ENCODE measurements at regions not wholly inside any gene's neighbourhood (a gene's known extent, or its start where the extent isn't known, plus 50 kb on each side); places are given as distances from the start of the nearest gene placed in this dataset.

DNA sequence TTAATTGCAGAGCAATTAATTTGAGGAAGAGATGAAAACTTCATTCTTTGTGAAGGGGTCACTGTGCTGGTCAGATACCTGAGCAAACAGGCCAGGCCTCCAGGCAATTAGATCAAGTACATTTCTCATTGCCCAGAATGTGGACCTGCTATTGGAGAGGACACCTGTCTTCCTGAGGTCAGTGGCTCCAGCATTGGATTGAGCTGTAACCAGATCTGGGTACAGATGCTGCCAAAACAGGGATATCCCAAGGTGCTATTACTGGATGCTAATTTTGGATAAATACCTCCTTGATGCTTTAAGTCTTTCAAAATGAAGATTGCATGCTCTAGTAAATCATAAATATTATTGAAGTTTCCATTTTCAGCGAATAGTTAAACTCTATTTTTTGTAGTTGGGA is 131.5 kb downstream of the FAM161A start:
- DNase-seq (ENCODE audit: low read depth) = no peak

DNA sequence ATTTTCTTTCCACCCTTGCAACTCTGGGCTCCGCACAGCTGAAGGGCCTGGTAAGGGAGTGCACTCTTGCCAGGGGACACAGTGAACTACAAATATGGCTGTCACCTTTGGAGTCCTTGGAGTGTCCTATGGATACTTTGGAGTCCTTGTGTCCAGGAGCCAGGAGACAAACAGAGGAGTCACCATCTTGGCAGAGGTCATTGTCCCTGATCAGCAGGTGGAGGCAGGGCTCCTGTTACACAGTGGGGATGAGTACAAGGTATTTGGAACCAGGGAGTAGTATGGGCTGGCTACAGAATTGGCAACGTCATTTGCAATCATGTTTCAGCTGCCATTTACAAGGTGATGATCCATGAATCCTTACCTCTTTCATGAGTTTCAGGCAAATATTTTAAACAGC is 132.5 kb downstream of the FAM161A start:
- no peak for DNase-seq (ENCODE audit: low read depth)

DNA sequence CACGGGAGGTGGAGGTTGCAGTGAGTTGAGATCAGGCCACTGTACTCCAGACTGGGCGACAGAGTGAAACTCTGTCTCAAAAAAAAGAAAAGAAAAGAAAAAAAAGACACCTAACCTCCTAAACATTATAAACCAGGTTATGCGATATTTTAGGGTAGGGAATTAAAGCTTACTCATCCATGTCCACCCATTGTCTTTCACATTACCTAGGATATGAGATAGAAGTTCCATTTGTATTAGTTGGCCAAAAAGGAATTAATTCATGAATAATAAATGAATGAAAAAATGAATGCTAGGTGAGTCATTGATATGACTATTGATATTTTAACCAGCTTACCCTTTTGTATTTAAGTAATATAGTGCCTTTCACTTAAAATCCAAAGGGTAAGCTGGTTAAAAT is 132.9 kb downstream of the FAM161A start:
- DNase-seq (ENCODE audit: low read depth) = no peak

DNA sequence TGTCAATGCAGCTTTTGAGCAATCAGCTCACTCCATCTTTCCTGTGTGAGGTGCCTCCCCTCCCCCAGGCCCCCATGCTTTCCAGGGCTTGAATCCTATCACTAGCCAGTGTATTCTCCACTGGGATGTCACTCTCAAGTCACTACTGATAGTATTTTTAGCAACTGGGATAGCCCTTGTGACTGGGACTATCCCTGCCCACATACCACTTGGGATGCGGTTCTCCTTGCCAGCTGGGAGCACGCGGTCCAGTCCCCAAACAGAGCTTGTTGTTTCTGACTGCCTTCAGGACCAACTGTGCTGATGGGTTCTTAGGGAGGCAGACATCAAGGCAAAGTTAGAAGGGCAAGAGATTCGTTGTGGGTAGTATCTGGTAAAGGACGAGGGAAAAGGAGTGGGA is 134.9 kb downstream of the FAM161A start:
- DNase-seq (ENCODE audit: low read depth) = no peak

DNA sequence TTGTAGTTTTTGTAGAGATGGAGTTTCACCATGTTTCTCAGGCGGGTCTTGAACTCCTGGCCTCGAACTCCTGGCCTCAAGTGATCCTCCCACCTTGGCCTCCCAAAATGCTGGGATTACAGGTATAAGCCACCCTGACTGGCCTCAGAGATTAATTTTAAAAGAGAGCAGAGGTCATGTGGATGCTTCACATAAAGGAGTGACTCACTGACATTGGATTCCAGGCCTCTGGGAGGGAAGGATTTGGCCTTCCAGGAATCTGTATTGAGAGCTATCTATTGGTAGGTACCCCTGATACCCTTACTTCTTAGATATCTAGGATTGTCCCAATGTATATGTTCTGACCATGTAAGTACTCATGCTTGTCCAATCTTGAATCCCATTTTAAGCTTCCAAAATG is 138.4 kb downstream of the FAM161A start:
- no peak for DNase-seq (ENCODE audit: low read depth)

DNA sequence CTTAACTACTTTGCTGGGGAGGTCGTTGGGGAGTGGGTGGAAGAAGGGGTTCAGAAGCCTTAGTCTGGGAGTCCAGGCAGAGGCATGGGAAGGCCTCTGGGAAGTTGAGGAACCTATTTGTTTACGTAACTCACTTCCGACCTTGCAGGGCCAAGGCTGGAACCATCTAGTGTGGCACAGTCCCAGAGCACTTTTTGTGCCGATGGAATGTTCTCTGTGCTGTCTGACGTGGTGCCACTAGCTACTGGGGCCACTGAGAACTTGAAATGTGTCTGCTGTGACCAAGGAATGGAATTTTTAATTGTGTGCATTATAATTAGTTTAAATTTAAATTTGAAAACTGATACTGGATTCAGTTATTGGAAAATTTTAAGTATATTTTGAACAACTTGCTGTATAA is 139.7 kb downstream of the FAM161A start:
- no peak for DNase-seq (ENCODE audit: low read depth)

DNA sequence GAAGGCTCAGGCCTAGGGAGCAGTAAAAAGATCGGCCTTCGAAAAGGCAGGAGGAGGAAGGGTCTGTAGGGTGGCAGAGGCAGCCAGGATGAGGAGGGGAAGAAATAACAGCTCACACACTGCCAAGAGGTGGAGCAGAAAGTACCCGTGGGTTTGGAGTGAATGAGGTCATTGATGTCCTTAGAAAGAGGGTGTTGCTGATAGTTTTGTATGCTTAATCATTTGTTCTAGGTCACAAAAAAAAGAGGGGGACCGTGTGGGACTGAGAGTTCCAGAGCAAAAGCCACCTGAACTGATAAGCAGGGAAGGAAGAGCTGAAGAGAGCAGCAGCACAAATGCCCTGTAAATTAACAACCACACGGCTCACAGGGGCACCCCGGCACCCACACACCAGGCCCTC is 140.4 kb downstream of the FAM161A start:
- no peak for DNase-seq (ENCODE audit: low read depth)

DNA sequence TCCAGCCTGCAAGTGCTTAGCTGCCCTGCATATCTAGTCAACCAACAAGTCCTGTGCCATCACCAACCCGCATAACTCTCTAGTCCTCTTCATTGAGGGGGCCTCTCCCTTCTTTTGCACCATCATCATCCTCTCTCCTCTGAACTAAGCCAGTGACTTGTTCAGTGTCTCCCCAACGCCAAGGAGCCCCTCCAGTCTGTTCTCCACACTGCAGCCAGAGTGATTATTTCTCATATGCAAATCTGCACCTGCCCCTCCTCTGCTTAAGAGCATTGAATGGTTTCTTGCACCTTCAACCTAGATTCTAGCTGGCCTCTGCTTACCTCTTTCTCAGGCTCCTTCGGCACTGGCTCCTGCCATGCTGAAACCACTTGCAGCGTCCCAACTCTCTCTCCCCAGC is 141.8 kb downstream of the FAM161A start:
- DNase-seq (ENCODE audit: low read depth) = no peak

DNA sequence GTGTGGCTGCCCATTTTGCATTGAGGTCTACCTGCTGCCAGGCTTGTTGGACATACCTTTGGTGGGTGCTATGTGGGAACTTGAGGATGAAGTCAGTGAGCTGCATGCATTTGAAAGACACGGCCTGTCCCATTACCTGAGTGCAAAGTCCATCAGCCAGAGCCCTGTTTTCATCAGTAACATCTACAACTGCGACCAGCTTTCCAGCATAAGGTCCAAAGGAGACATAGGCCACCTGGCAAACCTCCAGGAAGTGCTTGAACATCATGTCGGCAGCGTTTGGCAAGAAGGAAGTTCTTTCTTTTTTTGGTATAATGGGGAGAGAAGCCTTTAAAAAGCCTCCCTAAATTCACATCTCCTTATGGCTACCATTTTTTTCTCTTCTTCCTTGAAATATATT is 143.1 kb downstream of the FAM161A start:
- no peak for DNase-seq (ENCODE audit: low read depth)

DNA sequence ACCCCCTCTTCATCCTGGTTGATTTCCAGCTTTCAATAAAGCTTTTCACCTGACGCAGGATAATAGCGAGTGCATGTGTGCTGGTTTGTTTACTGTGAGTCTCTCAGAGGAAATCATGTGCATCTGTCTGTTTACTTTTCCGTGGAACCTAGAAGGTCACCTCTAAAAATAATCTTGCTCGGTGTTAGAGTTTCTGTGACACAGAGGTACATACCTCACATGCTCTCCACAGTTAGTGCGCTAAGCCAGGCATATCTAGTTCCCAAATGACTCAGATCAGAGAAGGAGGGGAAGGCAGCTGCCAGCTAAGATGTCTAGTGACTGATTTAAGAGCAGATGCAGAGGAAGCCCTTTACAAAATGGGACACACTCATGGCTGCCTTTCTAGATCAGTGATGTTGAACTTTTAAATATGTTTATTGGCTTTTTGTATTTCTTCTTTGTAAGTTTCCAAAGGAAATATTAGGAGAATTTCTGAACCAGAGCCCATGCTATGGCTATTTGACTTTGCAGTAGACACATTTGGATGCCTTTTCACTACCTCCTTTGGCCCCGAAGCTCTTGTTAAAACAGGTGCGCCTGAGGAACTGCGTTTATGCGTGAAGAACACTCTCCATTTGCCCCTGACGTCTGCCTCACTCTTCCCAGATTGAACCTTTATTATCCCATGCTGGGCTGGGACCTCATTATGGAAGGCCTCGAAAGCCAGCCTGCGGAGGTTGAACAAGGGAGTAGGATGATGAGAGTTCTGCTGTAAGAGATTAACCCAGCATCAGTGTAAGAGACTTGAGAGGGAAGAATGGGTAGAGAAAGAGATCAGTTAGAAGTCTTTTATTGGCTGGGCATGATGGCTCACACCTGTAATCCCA is 145.6 kb downstream of the FAM161A start:
- DNase-seq (ENCODE audit: low read depth) = no peak

DNA sequence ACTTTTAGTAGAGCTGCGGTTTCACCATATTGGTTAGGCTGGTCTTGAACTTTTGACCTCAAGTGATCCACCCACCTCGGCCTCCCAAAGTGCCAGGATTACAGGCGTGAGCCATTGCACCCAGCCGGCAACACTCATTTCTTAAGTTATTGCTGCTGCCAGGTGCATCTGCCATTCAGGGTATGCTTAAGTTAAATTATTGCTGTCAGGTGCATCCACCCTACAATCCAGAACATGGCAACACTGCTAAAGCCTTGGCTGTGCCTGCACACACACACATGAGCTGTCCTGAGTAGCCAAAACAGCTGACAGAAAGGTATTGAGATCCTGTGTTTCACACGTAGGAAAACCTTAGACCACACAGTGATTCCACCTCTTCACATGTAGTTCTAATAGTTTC is 148.2 kb downstream of the FAM161A start:
- no peak for DNase-seq (ENCODE audit: low read depth)

DNA sequence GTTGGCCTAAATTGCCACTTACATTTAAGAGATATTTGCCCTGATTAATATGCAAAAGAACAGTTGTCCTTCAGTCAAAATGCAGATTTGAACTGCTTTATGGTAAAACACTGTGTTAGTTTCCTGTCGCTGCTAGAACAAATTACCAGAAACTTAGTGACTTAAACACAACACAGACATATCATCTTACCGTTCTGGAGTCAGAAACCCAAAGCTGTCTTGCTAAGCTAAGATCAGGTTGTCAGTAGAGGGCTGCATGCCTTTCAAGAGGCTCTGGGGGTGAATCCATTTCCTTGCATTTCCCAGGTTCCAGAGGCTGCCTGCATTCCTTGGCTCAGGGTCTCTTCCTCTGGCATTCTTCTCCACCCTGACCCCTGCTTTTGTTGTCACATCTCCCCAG is 149.5 kb downstream of the FAM161A start:
- no peak for DNase-seq (ENCODE audit: low read depth)

DNA sequence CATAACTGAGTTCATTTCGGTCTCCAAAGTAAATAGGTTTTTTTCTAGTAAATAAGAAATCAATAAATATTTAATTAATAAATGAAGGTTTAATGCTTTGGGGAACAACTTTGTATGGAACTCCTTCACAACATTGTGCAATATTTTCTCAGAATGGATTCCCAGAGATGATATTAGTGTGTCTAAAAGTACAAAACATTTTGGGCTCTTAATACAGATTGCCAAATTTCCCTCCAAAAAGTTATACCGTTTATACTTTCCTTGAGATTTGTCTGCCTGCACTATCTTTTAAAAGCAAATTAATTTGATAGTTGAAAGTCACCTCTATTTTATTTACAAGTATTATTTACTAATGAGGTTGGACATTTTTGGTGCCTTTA is 151.8 kb downstream of the FAM161A start:
- no peak for DNase-seq (ENCODE audit: low read depth)

DNA sequence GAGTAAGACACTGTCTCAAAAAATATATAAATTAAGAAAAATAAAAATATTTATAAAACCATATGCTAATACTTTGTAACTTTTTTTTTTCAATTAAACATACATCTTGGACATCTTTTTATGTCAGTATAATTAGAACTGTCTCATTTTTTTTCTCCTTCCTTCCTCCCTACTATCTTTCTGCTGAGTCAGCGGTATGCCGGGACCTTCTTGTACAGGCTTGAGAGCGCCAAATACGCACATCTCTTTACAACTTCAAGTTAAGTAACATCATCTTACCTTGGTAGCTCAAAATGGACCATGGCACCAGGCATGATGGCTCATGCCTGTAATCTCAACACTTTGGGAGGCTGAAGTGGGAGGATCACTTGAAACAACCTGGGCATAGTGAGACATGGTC is 153.4 kb downstream of the FAM161A start:
- DNase-seq (ENCODE audit: low read depth) = no peak

DNA sequence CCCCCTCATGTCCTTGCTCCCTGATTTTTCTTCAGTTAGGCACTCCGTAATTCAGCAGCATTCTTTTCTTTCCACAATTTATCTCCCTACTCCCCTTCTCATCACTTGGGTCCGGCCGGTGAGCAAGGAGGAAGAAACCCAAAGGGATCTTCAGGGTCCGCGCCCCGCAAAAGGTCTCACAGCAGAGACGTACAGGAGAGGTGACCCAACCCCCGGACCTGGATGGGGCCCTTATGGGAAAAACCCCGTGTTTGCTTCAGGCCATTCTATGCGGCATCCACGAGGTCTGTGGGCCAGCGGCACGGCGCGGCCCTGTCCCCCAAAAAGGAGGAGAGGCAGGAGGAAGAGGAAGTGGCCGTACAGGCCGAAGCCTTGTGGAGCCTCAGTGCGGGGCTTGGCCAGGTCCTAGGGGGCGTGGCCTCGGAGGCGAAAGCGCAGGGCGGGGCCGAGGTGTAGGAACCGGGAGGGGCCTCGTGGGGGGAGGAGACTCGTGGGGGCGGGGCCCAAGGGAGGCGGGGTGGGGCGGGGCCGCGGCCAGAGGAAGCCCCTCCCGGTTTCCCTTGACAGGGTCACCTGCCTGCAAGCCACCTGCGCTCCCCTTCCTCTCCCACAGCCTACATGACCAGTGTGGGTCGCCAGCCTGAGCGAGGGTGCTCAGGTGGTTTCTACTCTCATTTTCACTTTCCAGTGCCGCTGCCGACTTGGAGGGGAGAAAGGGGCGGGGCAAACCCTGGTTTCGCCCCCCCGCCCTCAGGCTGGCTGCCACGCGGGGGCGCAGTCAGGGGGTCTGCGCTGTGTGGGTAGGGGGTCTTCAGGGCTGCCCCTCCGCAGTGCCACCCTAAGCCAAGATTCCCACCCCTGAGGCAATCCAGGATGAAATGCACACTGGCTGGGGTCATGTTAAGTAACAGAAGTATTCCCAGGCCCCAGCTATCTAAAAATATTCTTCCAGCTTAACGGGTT is 156.4 kb upstream of the XPO1 start:
- DNase-seq (ENCODE audit: low read depth) = peak; percentile 37

DNA sequence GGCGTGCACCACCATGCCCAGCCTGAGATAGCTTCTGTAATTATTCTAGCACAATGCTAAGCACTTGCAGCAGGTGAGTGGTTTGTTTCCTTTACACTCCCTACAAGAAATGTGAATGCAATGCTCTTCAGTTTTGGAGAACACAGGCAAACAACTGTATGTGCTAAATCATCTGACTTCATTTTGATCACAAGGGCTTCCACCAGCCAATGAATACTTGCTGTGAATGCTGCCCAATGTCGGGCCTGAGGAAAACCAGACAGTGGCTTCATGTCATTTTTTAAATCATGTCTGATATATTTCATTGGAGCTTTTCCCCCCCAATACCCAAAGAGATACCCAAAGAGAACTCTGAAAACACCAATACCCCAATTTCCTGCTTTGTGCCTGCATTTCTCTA is 155.6 kb upstream of the XPO1 start:
- DNase-seq (ENCODE audit: low read depth) = no peak

DNA sequence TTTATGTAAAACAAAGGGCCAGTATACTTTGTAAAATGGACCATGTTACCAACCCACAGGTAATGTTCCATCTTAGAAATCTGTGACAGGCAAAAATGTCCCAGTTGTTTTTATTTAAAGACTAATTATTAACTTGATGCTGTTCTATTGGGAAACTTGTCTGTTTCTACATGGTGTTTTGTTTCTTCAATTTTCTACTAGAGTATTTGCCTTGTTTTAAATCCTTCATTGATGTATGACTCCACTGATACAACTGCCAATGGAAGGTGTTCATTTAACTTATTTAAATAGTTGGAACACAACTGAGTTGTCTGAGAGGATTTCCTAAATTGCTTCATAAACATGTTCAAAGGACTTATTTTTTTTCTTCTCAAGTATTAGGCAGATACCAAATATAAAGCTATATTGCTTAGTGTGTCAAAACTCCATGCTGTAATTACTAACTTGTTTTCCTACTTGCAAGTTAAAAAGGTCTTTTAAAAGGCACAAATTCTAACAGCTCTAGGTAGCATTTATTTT is 152.0 kb upstream of the XPO1 start:
- no peak for DNase-seq (ENCODE audit: low read depth)

DNA sequence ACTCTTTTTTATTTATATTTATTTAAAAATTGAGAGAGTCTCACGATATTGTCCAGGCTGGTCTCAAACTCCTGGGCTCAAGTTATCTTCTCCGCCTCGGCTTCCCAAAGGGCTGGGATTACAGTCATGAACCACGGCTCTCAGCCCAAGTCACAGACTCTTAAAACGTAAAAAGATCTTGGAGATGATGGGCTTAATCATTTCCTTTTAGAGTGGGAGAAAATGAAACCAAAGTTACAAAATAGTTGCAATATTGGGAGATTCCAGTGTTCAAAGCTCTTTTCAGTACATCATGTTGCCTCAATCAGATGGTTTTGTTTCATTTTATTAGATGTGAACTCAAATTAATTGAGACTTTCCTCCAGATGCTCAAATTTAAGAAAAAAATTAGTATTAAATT is 151.4 kb upstream of the XPO1 start:
- DNase-seq (ENCODE audit: low read depth) = no peak

DNA sequence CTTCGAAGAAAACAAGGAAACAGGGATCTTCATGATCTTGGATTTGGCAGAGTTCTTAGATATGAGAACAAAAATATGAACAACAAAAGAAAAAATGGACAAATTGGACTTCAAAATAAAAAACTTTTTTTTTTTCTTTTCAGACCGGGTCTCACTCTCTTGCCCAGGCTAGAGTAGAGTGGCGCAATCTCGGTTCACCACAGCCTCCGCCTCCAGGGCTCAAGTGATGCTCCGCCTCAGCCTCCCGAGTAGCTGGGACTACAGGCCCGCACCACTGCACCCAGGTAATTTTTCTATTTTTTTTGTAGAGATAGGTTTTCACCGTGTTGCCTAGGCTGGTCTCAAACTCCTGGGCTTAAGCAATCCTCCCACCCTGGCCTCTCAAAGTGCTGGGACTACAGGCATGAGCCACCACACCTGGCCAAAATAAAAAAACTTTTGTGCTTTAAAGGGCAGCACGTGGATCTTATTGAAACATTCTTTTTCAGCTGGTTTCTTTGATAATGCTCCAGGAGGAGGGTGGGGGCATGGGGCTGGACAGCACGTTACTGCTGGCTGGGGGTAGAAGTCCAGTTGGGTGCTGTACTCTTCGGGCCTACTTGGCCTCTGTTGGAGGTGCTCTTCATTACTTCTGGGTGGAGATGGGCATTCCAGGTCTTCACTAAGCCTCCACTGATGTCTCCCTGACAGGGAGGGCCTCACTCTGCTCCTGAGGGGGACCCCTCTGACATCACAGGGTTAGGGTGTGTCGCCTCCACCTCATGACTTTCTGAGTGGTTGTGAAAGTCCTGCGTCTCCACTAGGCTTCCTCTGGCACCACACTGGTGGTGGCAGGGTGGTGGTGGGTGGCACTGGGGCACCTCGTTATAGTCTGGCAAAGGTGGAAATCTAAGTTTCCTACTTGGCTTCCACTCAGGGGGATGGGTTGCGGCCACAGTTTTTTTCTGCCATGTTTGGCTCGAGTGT is 150.5 kb upstream of the XPO1 start:
- no peak for DNase-seq (ENCODE audit: low read depth)

DNA sequence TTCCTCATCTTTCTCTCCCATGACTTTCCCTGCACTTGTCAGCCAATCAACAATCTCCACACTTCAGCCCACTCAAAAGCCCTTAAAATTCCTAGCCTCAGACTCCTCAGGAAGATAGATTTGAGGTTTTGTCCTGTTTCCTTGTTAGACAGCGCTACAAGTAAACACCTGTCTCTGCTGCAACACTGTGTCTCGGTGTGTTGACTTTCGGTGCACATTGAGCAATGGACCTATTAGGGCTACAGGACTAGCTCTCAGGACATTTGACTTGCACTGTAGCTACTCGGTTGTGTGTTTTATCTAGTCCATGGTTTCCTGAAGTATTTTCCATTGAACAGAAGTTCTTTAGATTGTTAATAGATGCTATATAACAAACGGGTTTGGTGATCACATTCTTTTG is 140.9 kb upstream of the XPO1 start:
- DNase-seq (ENCODE audit: low read depth) = no peak

DNA sequence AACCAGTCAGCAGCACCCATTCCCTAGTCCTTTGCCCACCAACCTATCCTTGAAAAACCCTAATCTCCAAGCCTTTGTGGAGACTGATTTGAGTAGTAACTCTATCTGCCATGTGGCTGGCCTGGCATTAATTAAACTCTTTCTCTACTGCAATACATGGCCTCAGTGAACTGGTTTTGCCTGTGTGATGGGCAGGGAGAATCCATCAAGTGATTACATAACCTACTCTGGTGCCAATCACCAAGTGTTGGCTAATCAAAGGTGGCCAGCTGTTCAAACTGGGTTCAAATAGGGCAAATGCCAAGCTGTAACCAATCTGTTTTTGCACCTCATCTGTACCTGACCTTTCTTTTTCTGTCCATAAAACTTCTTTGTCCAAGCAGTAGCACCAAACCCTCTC is 139.8 kb upstream of the XPO1 start:
- no peak for DNase-seq (ENCODE audit: low read depth)

DNA sequence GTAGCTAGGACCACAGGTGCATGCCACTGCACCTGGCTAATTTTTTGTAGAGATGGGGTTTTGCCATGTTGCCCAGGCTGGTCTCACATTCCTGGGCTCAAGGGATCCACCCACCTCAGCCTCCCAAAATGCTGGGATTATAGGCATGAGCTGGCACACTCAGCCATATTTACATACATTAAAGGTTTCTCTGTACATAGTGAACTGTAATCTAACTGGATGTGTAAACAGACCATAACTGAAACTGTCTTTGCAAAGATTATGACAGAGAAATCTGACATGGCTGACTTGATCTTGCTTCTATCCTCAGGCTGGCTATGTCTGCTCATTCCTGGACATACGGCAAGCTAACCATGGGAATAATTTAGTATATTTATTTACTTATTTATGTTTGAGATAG is 139.2 kb upstream of the XPO1 start:
- no peak for DNase-seq (ENCODE audit: low read depth)

Measured in HS-5 (cell line).